H9 (cell line): ENCODE measurements at regions not wholly inside any gene's neighbourhood (a gene's known extent, or its start where the extent isn't known, plus 50 kb on each side); places are given as distances from the start of the nearest gene placed in this dataset.

Source experiments
- DNase-seq: peaks from one replicate; pipeline ENCODE4 v3.0.0-alpha.2; 2017
- H2AFZ ChIP-seq: one replicate; pipeline ENCODE4 v1.6.1; 2013; ENCODE audit warnings: mild to moderate bottlenecking, low read length, control low read depth, moderate library complexity
- H2AK5ac ChIP-seq: 2 replicates; pipeline ENCODE4 v1.6.1; 2013; ENCODE audit warnings: low read length, control low read depth, mixed read lengths; ENCODE audit not compliant: insufficient read length
- H2BK120ac ChIP-seq: one replicate; pipeline ENCODE4 v1.6.1; 2013; ENCODE audit warnings: low read depth, mild to moderate bottlenecking, low read length, control low read depth, inconsistent platforms; ENCODE audit not compliant: poor library complexity, severe bottlenecking
- H2BK12ac ChIP-seq: 2 replicates; pipeline ENCODE4 v1.6.1; 2013; ENCODE audit warnings: low read length, control low read depth, mixed read lengths, low read depth; ENCODE audit not compliant: insufficient read length
- H2BK15ac ChIP-seq: 2 replicates; pipeline ENCODE4 v1.6.1; 2013; ENCODE audit warnings: low read depth, low read length, control low read depth
- H2BK20ac ChIP-seq: one replicate; pipeline ENCODE4 v1.6.1; 2013; ENCODE audit warnings: low read depth, mild to moderate bottlenecking, low read length, control low read depth, inconsistent platforms; ENCODE audit not compliant: poor library complexity, severe bottlenecking
- H2BK5ac ChIP-seq: 2 replicates; pipeline ENCODE4 v1.6.1; 2013; ENCODE audit warnings: low read length, control low read depth, mixed read lengths; ENCODE audit not compliant: insufficient read length
- H3K14ac ChIP-seq: 2 replicates; pipeline ENCODE4 v1.6.1; 2013; ENCODE audit warnings: low read length, control low read depth; ENCODE audit not compliant: insufficient read depth
- H3K18ac ChIP-seq: 2 replicates; pipeline ENCODE4 v1.6.1; 2013; ENCODE audit warnings: low read depth, mild to moderate bottlenecking, mixed read lengths, low read length, control low read depth; ENCODE audit not compliant: insufficient read length
- H3K23ac ChIP-seq: 2 replicates; pipeline ENCODE4 v1.6.1; 2013; ENCODE audit warnings: low read length, control low read depth, mixed read lengths, low read depth; ENCODE audit not compliant: insufficient read length
- H3K23me2 ChIP-seq: 2 replicates; pipeline ENCODE4 v1.6.1; 2013; ENCODE audit warnings: low read depth, mild to moderate bottlenecking, mixed read lengths, low read length, control low read depth; ENCODE audit not compliant: insufficient read length, poor library complexity, severe bottlenecking
- H3K27ac ChIP-seq: 2 replicates; pipeline ENCODE4 v1.5.1; 2013; ENCODE audit warnings: low read length, control low read depth, mixed read lengths, low read depth; ENCODE audit not compliant: insufficient read length
- H3K27me3 ChIP-seq: 2 replicates; pipeline ENCODE4 v1.6.1; 2013; ENCODE audit warnings: low read length, control low read depth, inconsistent platforms; ENCODE audit not compliant: insufficient read depth
- H3K4ac ChIP-seq: 2 replicates; pipeline ENCODE4 v1.6.1; 2013; ENCODE audit warnings: low read depth, mild to moderate bottlenecking, control low read depth, inconsistent platforms, low read length, moderate library complexity
- H3K4me1 ChIP-seq: 2 replicates; pipeline ENCODE4 v1.6.1; 2013; ENCODE audit warnings: low read length, control low read depth, inconsistent platforms; ENCODE audit not compliant: insufficient read depth
- H3K4me2 ChIP-seq: 2 replicates; pipeline ENCODE4 v1.6.1; 2013; ENCODE audit warnings: low read length, control low read depth, mixed read lengths; ENCODE audit not compliant: insufficient read length, insufficient read depth
- H3K56ac ChIP-seq: 2 replicates; pipeline ENCODE4 v1.6.1; 2013; ENCODE audit warnings: low read depth, mild to moderate bottlenecking, mixed read lengths, low read length, control low read depth; ENCODE audit not compliant: insufficient read length
- H3K79me1 ChIP-seq: 2 replicates; pipeline ENCODE4 v1.6.1; 2013; ENCODE audit warnings: low read depth, mild to moderate bottlenecking, moderate library complexity, low read length, control low read depth, inconsistent platforms; ENCODE audit not compliant: insufficient read depth, poor library complexity, severe bottlenecking
- H3K79me2 ChIP-seq: 2 replicates; pipeline ENCODE4 v1.6.1; 2013; ENCODE audit warnings: low read length, control low read depth, inconsistent platforms; ENCODE audit not compliant: insufficient read depth
- H3K9ac ChIP-seq: 2 replicates; pipeline ENCODE4 v1.6.1; 2013; ENCODE audit warnings: low read length, control low read depth, mixed read lengths; ENCODE audit not compliant: insufficient read length; ENCODE audit errors: extremely low read depth
- H3K9me3 ChIP-seq: one replicate; pipeline ENCODE4 v1.6.1; 2013; ENCODE audit warnings: low read depth, low read length, inconsistent platforms; ENCODE audit not compliant: control insufficient read depth
- H3T11ph ChIP-seq: one replicate; pipeline ENCODE4 v1.6.1; 2013; ENCODE audit warnings: mild to moderate bottlenecking, low read length, control low read depth, inconsistent platforms
- H4K20me1 ChIP-seq: one replicate; pipeline ENCODE4 v1.6.1; 2013; ENCODE audit not compliant: control insufficient read depth, insufficient read length, insufficient read depth
- H4K5ac ChIP-seq: 2 replicates; pipeline ENCODE4 v1.6.1; 2013; ENCODE audit warnings: low read depth, mild to moderate bottlenecking, mixed read lengths, low read length, control low read depth; ENCODE audit not compliant: insufficient read length
- H4K8ac ChIP-seq: replicated peaks from 2 replicates; pipeline ENCODE4 v1.6.1; 2013; ENCODE audit warnings: low read length, control low read depth, mixed read lengths, low read depth; ENCODE audit not compliant: insufficient read length
- H4K91ac ChIP-seq: 2 replicates; pipeline ENCODE4 v1.6.1; 2013; ENCODE audit warnings: low read depth, mild to moderate bottlenecking, moderate library complexity, mixed read lengths, low read length, control low read depth; ENCODE audit not compliant: insufficient read length
- H3K27ac Mint-ChIP-seq, 3 experiments: 2 replicates in 2 of 3; 3 replicates in 1 of 3; pipeline ENCODE4 v1.8.0; 2020 to 2021; ENCODE audit warnings: mixed read lengths in 3 of 3, mild to moderate bottlenecking in 1 of 3, moderate library complexity in 1 of 3
- H3K27me3 Mint-ChIP-seq: 2 replicates; pipeline ENCODE4 v1.8.0; 2021; ENCODE audit warnings: low read depth, mild to moderate bottlenecking, moderate library complexity, mixed read lengths
- H3K36me3 Mint-ChIP-seq, 3 experiments: 2 replicates in 2 of 3; 3 replicates in 1 of 3; pipeline ENCODE4 v1.8.0; 2020 to 2021; ENCODE audit warnings: low read depth in 3 of 3, mixed read lengths in 3 of 3; ENCODE audit not compliant: insufficient read depth in 1 of 3
- H3K4me1 Mint-ChIP-seq, 2 experiments: 2 replicates each; pipeline ENCODE4 v1.8.0; 2020; ENCODE audit warnings: mixed read lengths in 2 of 2
- H3K4me3 Mint-ChIP-seq, 2 experiments: 2 replicates in 1 of 2; 3 replicates in 1 of 2; pipeline ENCODE4 v1.8.0; 2020 to 2021; ENCODE audit warnings: mild to moderate bottlenecking in 2 of 2, mixed read lengths in 2 of 2, moderate library complexity in 1 of 2
- H3K9me3 Mint-ChIP-seq, 2 experiments: 2 replicates in 1 of 2; 3 replicates in 1 of 2; pipeline ENCODE4 v1.8.0; 2020; ENCODE audit warnings: mild to moderate bottlenecking in 2 of 2, mixed read lengths in 2 of 2, moderate library complexity in 1 of 2
- WGBS: extraction: QIAGEN DNeasy Blood & Tissue Kit; methylation state at CpG from one replicate; pipeline ENCODE4 v1.1.7; 2013; ENCODE audit warnings: missing lambda C conversion rate, low lambda C conversion rate, mixed read lengths; ENCODE audit not compliant: insufficient read length; ENCODE audit errors: extremely low coverage; 5-methylcytosine and 5-hydroxymethylcytosine counted together
- TF ChIP-seq, protein P1 (sequence below): fragments of 200-600 bp; sonication (generic); conservative IDR thresholded peaks from 3 replicates; pipeline ENCODE4 v1.8.0; 2021; ENCODE audit warnings: antibody characterized with exemption, mild to moderate bottlenecking

DNA sequence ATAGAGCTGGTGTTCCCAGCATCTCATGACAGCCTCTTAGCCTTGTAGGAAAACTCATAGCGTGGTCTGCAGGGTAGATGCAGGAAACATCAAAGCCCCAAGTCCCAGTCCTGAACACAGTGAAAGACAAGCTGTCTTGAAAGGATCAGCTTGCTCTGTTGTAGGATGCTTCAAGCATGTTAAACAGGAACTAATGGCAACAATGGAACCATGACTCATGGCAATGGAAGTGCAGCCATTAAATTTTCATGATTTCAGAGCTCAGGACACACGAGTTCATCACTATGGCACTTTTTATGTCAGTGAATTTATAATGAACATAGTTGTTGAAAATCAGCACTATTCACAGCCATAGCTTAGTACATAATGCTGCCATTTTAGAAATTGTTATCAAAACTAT lies 367.7 kb downstream of the KIF16B start:
- H3K18ac ChIP-seq, result no peak overlapping the region
- no peak overlapping the region for H4K5ac ChIP-seq
- no peak overlapping the region for H2BK120ac ChIP-seq
- H3K4me3 Mint-ChIP-seq, result no peak overlapping the region
- DNase-seq, result no peak
- peaks cover 3 to 5% of the 10 kb centered on the region in 2 experiments; a peak in 1 of 5 replicates for H3K9me3 Mint-ChIP-seq
- H3K4me2 ChIP-seq, result no peak overlapping the region
- no peak overlapping the region for H3K27ac ChIP-seq
- H3K27ac Mint-ChIP-seq, result no peak overlapping the region
- H2BK20ac ChIP-seq, result no peak overlapping the region
- no peak overlapping the region for H3K23ac ChIP-seq
- WGBS, result no CpG with 5 or more reads among the region's 2 CpGs
- H3K27me3 Mint-ChIP-seq, result no peaks in the 10 kb centered on the region
- no peak overlapping the region for H3K9ac ChIP-seq
- H3K4ac ChIP-seq, result no peak overlapping the region
- H2BK5ac ChIP-seq, result no peak overlapping the region
- H3K4me1 Mint-ChIP-seq, result no peaks in the 10 kb centered on the region; a peak in 1 of 4 replicates
- H3K56ac ChIP-seq, result no peak overlapping the region
- no peaks in the 10 kb centered on the region for H4K20me1 ChIP-seq
- no peaks in the 10 kb centered on the region for H3K79me1 ChIP-seq
- no peak overlapping the region for H3T11ph ChIP-seq
- H3K27me3 ChIP-seq, result no peaks in the 10 kb centered on the region
- H2AK5ac ChIP-seq, result no peak overlapping the region
- H3K9me3 ChIP-seq, result no peaks in the 10 kb centered on the region
- H2BK12ac ChIP-seq, result no peak overlapping the region
- no peak overlapping the region for H2BK15ac ChIP-seq
- peaks cover 0 to 6% (median 0%) of the 10 kb centered on the region in 3 experiments; a peak in 3 of 7 replicates for H3K36me3 Mint-ChIP-seq
- TF ChIP-seq, protein P1, sequence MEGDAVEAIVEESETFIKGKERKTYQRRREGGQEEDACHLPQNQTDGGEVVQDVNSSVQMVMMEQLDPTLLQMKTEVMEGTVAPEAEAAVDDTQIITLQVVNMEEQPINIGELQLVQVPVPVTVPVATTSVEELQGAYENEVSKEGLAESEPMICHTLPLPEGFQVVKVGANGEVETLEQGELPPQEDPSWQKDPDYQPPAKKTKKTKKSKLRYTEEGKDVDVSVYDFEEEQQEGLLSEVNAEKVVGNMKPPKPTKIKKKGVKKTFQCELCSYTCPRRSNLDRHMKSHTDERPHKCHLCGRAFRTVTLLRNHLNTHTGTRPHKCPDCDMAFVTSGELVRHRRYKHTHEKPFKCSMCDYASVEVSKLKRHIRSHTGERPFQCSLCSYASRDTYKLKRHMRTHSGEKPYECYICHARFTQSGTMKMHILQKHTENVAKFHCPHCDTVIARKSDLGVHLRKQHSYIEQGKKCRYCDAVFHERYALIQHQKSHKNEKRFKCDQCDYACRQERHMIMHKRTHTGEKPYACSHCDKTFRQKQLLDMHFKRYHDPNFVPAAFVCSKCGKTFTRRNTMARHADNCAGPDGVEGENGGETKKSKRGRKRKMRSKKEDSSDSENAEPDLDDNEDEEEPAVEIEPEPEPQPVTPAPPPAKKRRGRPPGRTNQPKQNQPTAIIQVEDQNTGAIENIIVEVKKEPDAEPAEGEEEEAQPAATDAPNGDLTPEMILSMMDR, result no peak
- H3K4me1 ChIP-seq, result no peaks in the 10 kb centered on the region
- H3K14ac ChIP-seq, result no peak overlapping the region
- no peaks in the 10 kb centered on the region for H3K23me2 ChIP-seq
- H4K8ac ChIP-seq, result no peak overlapping the region
- H4K91ac ChIP-seq, result no peak overlapping the region
- H3K79me2 ChIP-seq, result no peaks in the 10 kb centered on the region
- H2AFZ ChIP-seq, result no peak overlapping the region
